Activated T-helper 1 cell treated with Interleukin-2 at 50 U/mL for 16 hours (primary cell): ENCODE measurements at regions not wholly inside any gene's neighbourhood (a gene's known extent, or its start where the extent isn't known, plus 50 kb on each side); places are given as distances from the start of the nearest gene placed in this dataset.

Source experiments
- DNase-seq: peaks from one replicate; pipeline ENCODE4 v3.0.0-alpha.2; 2020; ENCODE audit warnings: low read depth

- DNase-seq = no peak
Observed at GRCh38 chr4:188841523-188841922, 702.3 kb downstream of the TRIML1 start.

- DNase-seq = no peak
Observed at GRCh38 chr4:188854436-188854835, 715.2 kb downstream of the TRIML1 start.

- DNase-seq = no peak
Observed at GRCh38 chr4:188858696-188859095, 719.5 kb downstream of the TRIML1 start.

- no peak for DNase-seq
Observed at GRCh38 chr4:188864741-188865140, 725.5 kb downstream of the TRIML1 start.

- DNase-seq = no peak
Observed at GRCh38 chr4:188867796-188868195, 728.6 kb downstream of the TRIML1 start.

- no peak for DNase-seq
Observed at GRCh38 chr4:188869581-188869980, 730.3 kb downstream of the TRIML1 start.

- DNase-seq = no peak
Observed at GRCh38 chr4:188872809-188873208, 733.6 kb downstream of the TRIML1 start.

GRCh38 chr4:188876881-188877280, 737.6 kb downstream of the TRIML1 start:
- no peak for DNase-seq

GRCh38 chr4:188879598-188879997, 740.4 kb downstream of the TRIML1 start:
- DNase-seq = no peak

GRCh38 chr4:188887905-188888304, 748.7 kb downstream of the TRIML1 start:
- no peak for DNase-seq

- DNase-seq = no peak
Observed at GRCh38 chr4:188892837-188893236, 753.6 kb downstream of the TRIML1 start.

- DNase-seq = no peak
Observed at GRCh38 chr4:188903986-188904385, 764.7 kb downstream of the TRIML1 start.

GRCh38 chr4:188904617-188905016, 765.4 kb downstream of the TRIML1 start:
- no peak for DNase-seq

GRCh38 chr4:188905248-188905647, 766.0 kb downstream of the TRIML1 start:
- no peak for DNase-seq

GRCh38 chr4:188911199-188911598, 772.0 kb downstream of the TRIML1 start:
- DNase-seq = no peak

- DNase-seq = no peak
Observed at GRCh38 chr4:188911707-188912106, 772.5 kb downstream of the TRIML1 start.

- DNase-seq = no peak
Observed at GRCh38 chr4:188915175-188915574, 775.9 kb downstream of the TRIML1 start.

- DNase-seq = no peak
Observed at GRCh38 chr4:188918787-188919186, 779.5 kb downstream of the TRIML1 start.

GRCh38 chr4:188930822-188931221, 791.6 kb downstream of the TRIML1 start:
- DNase-seq = no peak

- no peak for DNase-seq
Observed at GRCh38 chr4:188934320-188934962, 795.2 kb downstream of the TRIML1 start.

GRCh38 chr4:188941524-188942119, 802.4 kb downstream of the TRIML1 start:
- no peak for DNase-seq

GRCh38 chr4:188942606-188943005, 803.4 kb downstream of the TRIML1 start:
- DNase-seq = no peak

- DNase-seq = no peak
Observed at GRCh38 chr4:188949596-188949995, 810.4 kb downstream of the TRIML1 start.

- DNase-seq = no peak
Observed at GRCh38 chr4:188955066-188955465, 815.8 kb downstream of the TRIML1 start.
